HCT116 (cell line): ENCODE measurements at regions not wholly inside any gene's neighbourhood (a gene's known extent, or its start where the extent isn't known, plus 50 kb on each side); places are given as distances from the start of the nearest gene placed in this dataset.

ENCODE experiments used
- ATAC-seq: fragments of 200-7000 bp; cut with Tn5 transposase; 2 replicates; pipeline ENCODE4 v1.9.1; 2020; ENCODE audit warnings: mild to moderate bottlenecking, moderate library complexity
- BruUV-seq: library from RNA; stranded (reverse); fragments of 400-500 nt; replicated peaks from 2 replicates; lab custom pipeline; 2021; lab: Mats Ljungman, UMichigan
- CTCF ChIA-PET: fragments of 300-600 bp; sonication (Branson Sonifier 250); formaldehyde crosslinking; loops from one replicate; lab custom pipeline; 2021; ENCODE audit warnings: antibody characterized with exemption; lab: Charles Lee
- POLR2A ChIA-PET: fragments of 300-600, 350-600 bp; sonication (Branson Sonifier 250); formaldehyde crosslinking; loops from one replicate; lab custom pipeline; 2021; ENCODE audit warnings: antibody characterized with exemption; lab: Charles Lee
- RAD21 ChIA-PET, 2 experiments: fragments of 300-600 bp; sonication (Branson Sonifier 250); formaldehyde crosslinking; loops; one replicate each; lab custom pipeline; 2023; ENCODE audit warnings: low total read pairs in 2 of 2; ENCODE audit not compliant: uncharacterized antibody in 2 of 2, unreplicated experiment in 2 of 2, low non-redundant PET in 1 of 2; lab: Charles Lee
- DNase-seq: peaks from one replicate; pipeline ENCODE4 v3.0.0-alpha.2; 2010; ENCODE audit warnings: low read depth, low spot score
- H2AFZ ChIP-seq: fragments of 200-600 bp; shearing (Covaris generic), sonication (generic); 2 replicates; pipeline ENCODE4 v1.6.1; 2017; ENCODE audit warnings: low read depth, mixed run types, mixed read lengths, antibody characterized with exemption, low read length; ENCODE audit not compliant: poor library complexity, severe bottlenecking
- H3K27ac ChIP-seq: 2 replicates; pipeline ENCODE4 v1.5.1; 2012; ENCODE audit warnings: low read depth, low read length
- H3K27me3 ChIP-seq: fragments of 200-600 bp; sonication (generic); 2 replicates; pipeline ENCODE4 v1.6.1; 2016; ENCODE audit warnings: mixed run types, low read length, mixed read lengths; ENCODE audit not compliant: insufficient read depth
- H3K36me3 ChIP-seq, 2 experiments: fragments of 200-500 bp in 1 of 2; fragments of 200-600 bp in 1 of 2; sonication (Bioruptor generic) in 1 of 2; sonication (generic) in 1 of 2; 2 replicates each; pipeline versions ENCODE4 v1.5.1 to v1.6.1; 2014 to 2016; ENCODE audit warnings: low read length in 2 of 2, inconsistent platforms in 1 of 2, mixed read lengths in 1 of 2, mixed run types in 1 of 2; ENCODE audit not compliant: insufficient read depth in 2 of 2, control insufficient read depth in 1 of 2
- H3K4me1 ChIP-seq, 2 experiments: fragments of 200-600 bp in 1 of 2; sonication (generic) in 1 of 2; 2 replicates each; pipeline versions ENCODE4 v1.5.1 to v1.6.1; 2012 to 2017; ENCODE audit warnings: low read length in 2 of 2, inconsistent platforms in 1 of 2, mild to moderate bottlenecking in 1 of 2, mixed read lengths in 1 of 2, mixed run types in 1 of 2, moderate library complexity in 1 of 2; ENCODE audit not compliant: insufficient read depth in 2 of 2, control insufficient read depth in 1 of 2
- H3K4me2 ChIP-seq: fragments of 200-600 bp; sonication (generic); 2 replicates; pipeline ENCODE4 v1.6.1; 2017; ENCODE audit warnings: mixed run types, low read length, mixed read lengths
- H3K4me3 ChIP-seq, 2 experiments: fragments of 200-600 bp in 1 of 2; sonication (generic) in 1 of 2; replicated peaks in 1 of 2; 2 replicates each; pipeline ENCODE4 v1.5.1; 2011 to 2016; ENCODE audit warnings: low read length in 2 of 2, control low read depth in 1 of 2, low read depth in 1 of 2, mild to moderate bottlenecking in 1 of 2, mixed read lengths in 1 of 2, mixed run types in 1 of 2
- H3K79me2 ChIP-seq: fragments of 200-600 bp; sonication (generic); 2 replicates; pipeline ENCODE4 v1.6.1; 2017; ENCODE audit warnings: mild to moderate bottlenecking, mixed run types, low read length, moderate library complexity, mixed read lengths; ENCODE audit not compliant: insufficient read depth
- H3K9ac ChIP-seq: fragments of 200-600 bp; sonication (generic); 2 replicates; pipeline ENCODE4 v1.6.1; 2016; ENCODE audit warnings: low read length, mixed read lengths
- H3K9me2 ChIP-seq: fragments of 200-600 bp; sonication (generic), shearing (Covaris generic); 2 replicates; pipeline ENCODE4 v1.6.1; 2017; ENCODE audit warnings: mixed run types, mild to moderate bottlenecking, moderate library complexity; ENCODE audit not compliant: insufficient read depth
- H3K9me3 ChIP-seq, 2 experiments: fragments of 200-500 bp in 1 of 2; fragments of 200-600 bp in 1 of 2; sonication (Bioruptor generic) in 1 of 2; sonication (generic) in 1 of 2; 2 replicates each; pipeline ENCODE4 v1.6.1; 2014 to 2017; ENCODE audit warnings: low read length in 2 of 2, mixed read lengths in 2 of 2, inconsistent platforms in 1 of 2, low read depth in 1 of 2, mild to moderate bottlenecking in 1 of 2, mixed run types in 1 of 2, moderate library complexity in 1 of 2; ENCODE audit not compliant: control insufficient read depth in 1 of 2, insufficient read depth in 1 of 2
- H4K20me1 ChIP-seq: fragments of 200-600 bp; sonication (generic), shearing (Covaris generic); 2 replicates; pipeline ENCODE4 v1.6.1; 2017; ENCODE audit warnings: mixed run types, mild to moderate bottlenecking, moderate library complexity; ENCODE audit not compliant: insufficient read depth
- CBX3 ChIP-seq: IDR thresholded peaks from 2 replicates; pipeline ENCODE4 v1.6.1; 2012; ENCODE audit warnings: low read depth
- EGR1 ChIP-seq: IDR thresholded peaks from 2 replicates; pipeline ENCODE4 v1.6.1; 2012; ENCODE audit warnings: low read depth
- ELF1 ChIP-seq: IDR thresholded peaks from 2 replicates; pipeline ENCODE4 v1.6.1; 2012; ENCODE audit warnings: low read depth, borderline replicate concordance
- EZH2phosphoT487 ChIP-seq: fragments of 200-600 bp; IDR thresholded peaks from 2 replicates; pipeline ENCODE4 v1.6.1; 2018; ENCODE audit warnings: antibody characterized with exemption, borderline replicate concordance
- JUND ChIP-seq: IDR thresholded peaks from 2 replicates; pipeline ENCODE4 v1.6.1; 2012
- POLR2A ChIP-seq: IDR thresholded peaks from 2 replicates; pipeline ENCODE4 v1.7.0; 2011; ENCODE audit warnings: borderline replicate concordance; ENCODE audit not compliant: insufficient read depth, insufficient read length; ENCODE audit errors: extremely low read depth
- POLR2AphosphoS5 ChIP-seq: IDR thresholded peaks from 2 replicates; pipeline ENCODE4 v1.6.1; 2011; ENCODE audit warnings: mild to moderate bottlenecking, low read depth, low read length, moderate library complexity
- RAD21 ChIP-seq: IDR thresholded peaks from 2 replicates; pipeline ENCODE4 v1.6.1; 2012; ENCODE audit warnings: low read depth, mild to moderate bottlenecking
- SIN3A ChIP-seq: IDR thresholded peaks from 2 replicates; pipeline ENCODE4 v1.6.1; 2012; ENCODE audit warnings: low read depth
- SP1 ChIP-seq: IDR thresholded peaks from 2 replicates; pipeline ENCODE4 v1.6.1; 2012; ENCODE audit warnings: low read depth
- SRF ChIP-seq: IDR thresholded peaks from 2 replicates; pipeline ENCODE4 v1.6.1; 2012; ENCODE audit warnings: low read depth
- TCF7L2 ChIP-seq: IDR thresholded peaks from 2 replicates; pipeline ENCODE4 v1.7.0; 2011; ENCODE audit warnings: borderline replicate concordance, inconsistent platforms; ENCODE audit not compliant: insufficient read depth, insufficient read length; ENCODE audit errors: extremely low read depth
- YY1 ChIP-seq: IDR thresholded peaks from 2 replicates; pipeline ENCODE4 v1.6.1; 2011; ENCODE audit warnings: low read length, low read depth, moderate library complexity, mild to moderate bottlenecking; ENCODE audit not compliant: insufficient replicate concordance; ENCODE audit errors: extremely low read depth
- ZFX ChIP-seq: fragments of 450-650 bp; IDR thresholded peaks from 2 replicates; pipeline ENCODE4 v1.6.1; 2017
- ZNF274 ChIP-seq: fragments of 200-500 bp; sonication (Bioruptor generic); IDR thresholded peaks from 2 replicates; pipeline ENCODE4 v1.6.1; 2014; ENCODE audit warnings: mild to moderate bottlenecking, low read depth, low read length, inconsistent platforms
- intact Hi-C: fragments of 100-400 bp; cut with micrococcal nuclease; formaldehyde crosslinking; loops from 2 replicates; pipeline ENCODE4 v1.10.0; 2022
- TF ChIP-seq, protein P1 (sequence below): IDR thresholded peaks from 2 replicates; pipeline ENCODE4 v1.6.1; 2012
- TF ChIP-seq, protein P2 (sequence below), 3 experiments: fragments of 200-600 bp in 1 of 3; sonication (generic) in 1 of 3; IDR thresholded peaks in 2 of 3; conservative IDR thresholded peaks in 1 of 3; 2 replicates each; pipeline ENCODE4 v1.5.1; 2012 to 2017; ENCODE audit warnings: low read depth in 2 of 3, low read length in 2 of 3, antibody characterized with exemption in 1 of 3, borderline replicate concordance in 1 of 3, control low read depth in 1 of 3, mild to moderate bottlenecking in 1 of 3, mixed read lengths in 1 of 3, mixed run types in 1 of 3, moderate library complexity in 1 of 3; ENCODE audit not compliant: insufficient read depth in 1 of 3
- TF ChIP-seq, protein P3 (sequence below): IDR thresholded peaks from 2 replicates; pipeline ENCODE4 v1.6.1; 2012

DNA sequence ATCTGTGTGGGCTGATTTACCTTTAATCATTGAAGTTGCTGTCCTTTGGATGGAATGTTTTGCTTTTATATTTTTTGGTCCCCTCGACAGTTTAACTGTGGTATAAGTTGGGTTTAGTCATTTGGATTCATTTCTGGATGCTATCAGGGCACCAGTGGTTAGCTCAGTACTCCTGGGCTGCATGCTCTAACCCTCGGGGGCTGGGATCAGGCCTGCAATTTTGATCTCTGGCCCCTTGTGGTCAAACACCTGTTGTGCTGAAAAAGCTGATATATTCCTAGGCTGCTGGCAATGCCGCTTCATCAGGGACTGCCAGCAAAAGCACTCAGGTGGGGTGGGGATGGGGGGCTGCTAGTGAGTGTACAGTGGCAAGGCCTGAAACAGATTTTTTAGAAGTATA is 440.4 kb upstream of the RIOK2 start:
- ChIA-PET RAD21 (no interaction called here), CTCF (no interaction called here)
- no peak for DNase-seq
- no peak for TF ChIP-seq JUND
- TF ChIP-seq POLR2A: no peak
- TF ChIP-seq YY1: no peak
- no peak for TF ChIP-seq TCF7L2
- TF ChIP-seq, protein P1, sequence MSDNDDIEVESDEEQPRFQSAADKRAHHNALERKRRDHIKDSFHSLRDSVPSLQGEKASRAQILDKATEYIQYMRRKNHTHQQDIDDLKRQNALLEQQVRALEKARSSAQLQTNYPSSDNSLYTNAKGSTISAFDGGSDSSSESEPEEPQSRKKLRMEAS: no peak
- no peak for TF ChIP-seq EZH2phosphoT487
- no peak for TF ChIP-seq ZNF274
- TF ChIP-seq POLR2AphosphoS5: no peak
- TF ChIP-seq ZFX: no peak
- TF ChIP-seq, protein P2, sequence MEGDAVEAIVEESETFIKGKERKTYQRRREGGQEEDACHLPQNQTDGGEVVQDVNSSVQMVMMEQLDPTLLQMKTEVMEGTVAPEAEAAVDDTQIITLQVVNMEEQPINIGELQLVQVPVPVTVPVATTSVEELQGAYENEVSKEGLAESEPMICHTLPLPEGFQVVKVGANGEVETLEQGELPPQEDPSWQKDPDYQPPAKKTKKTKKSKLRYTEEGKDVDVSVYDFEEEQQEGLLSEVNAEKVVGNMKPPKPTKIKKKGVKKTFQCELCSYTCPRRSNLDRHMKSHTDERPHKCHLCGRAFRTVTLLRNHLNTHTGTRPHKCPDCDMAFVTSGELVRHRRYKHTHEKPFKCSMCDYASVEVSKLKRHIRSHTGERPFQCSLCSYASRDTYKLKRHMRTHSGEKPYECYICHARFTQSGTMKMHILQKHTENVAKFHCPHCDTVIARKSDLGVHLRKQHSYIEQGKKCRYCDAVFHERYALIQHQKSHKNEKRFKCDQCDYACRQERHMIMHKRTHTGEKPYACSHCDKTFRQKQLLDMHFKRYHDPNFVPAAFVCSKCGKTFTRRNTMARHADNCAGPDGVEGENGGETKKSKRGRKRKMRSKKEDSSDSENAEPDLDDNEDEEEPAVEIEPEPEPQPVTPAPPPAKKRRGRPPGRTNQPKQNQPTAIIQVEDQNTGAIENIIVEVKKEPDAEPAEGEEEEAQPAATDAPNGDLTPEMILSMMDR (IDR thresholded peaks at IDR 0.05 in 2 of 3, conservative IDR thresholded peaks at IDR 0.05 in 1 of 3; ENCODE audit: borderline replicate concordance in 1 of 3, insufficient read depth in 1 of 3, low read depth in 2 of 3, low read length in 2 of 3): no peak
- TF ChIP-seq CBX3: no peak
- TF ChIP-seq, protein P3, sequence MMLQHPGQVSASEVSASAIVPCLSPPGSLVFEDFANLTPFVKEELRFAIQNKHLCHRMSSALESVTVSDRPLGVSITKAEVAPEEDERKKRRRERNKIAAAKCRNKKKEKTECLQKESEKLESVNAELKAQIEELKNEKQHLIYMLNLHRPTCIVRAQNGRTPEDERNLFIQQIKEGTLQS: no peak
- no peak for TF ChIP-seq EGR1
- TF ChIP-seq SIN3A: no peak
- no peak for TF ChIP-seq ELF1
- no peak for TF ChIP-seq SP1
- no peak for TF ChIP-seq RAD21
- no peak for TF ChIP-seq SRF
- TF ChIP-seq, all 23 proteins: peak for 0
- Histone ChIP-seq H2AFZ (no peak overlapping the region), H3K27me3 (no peaks in the 10 kb centered on the region), H3K9me2 (no peaks in the 10 kb centered on the region), H3K4me1 (no peaks in the 10 kb centered on the region), H3K4me3 (no peak overlapping the region), H4K20me1 (no peaks in the 10 kb centered on the region), H3K9ac (no peak overlapping the region), H3K36me3 (no peaks in the 10 kb centered on the region), H3K27ac (no peak overlapping the region), H3K4me2 (no peak overlapping the region), H3K9me3 (no peaks in the 10 kb centered on the region), H3K79me2 (no peaks in the 10 kb centered on the region)
- intact Hi-C loops: no loop called here
- POLR2A ChIA-PET: no interaction called here
- ATAC-seq: no peak
- BruUV-seq: no TSS peak
